PFSK-1 (cell line): ENCODE measurements at regions not wholly inside any gene's neighbourhood (a gene's known extent, or its start where the extent isn't known, plus 50 kb on each side); places are given as distances from the start of the nearest gene placed in this dataset.

Source experiments
- POLR2AphosphoS5 ChIP-seq: IDR thresholded peaks from 2 replicates; pipeline ENCODE4 v1.6.1; 2012; ENCODE audit warnings: low read depth, mild to moderate bottlenecking, control low read depth, low read length, moderate library complexity
- REST ChIP-seq, 2 experiments: IDR thresholded peaks; 2 replicates each; pipeline versions ENCODE4 v1.6.1 to v1.8.0; 2011 to 2012; ENCODE audit warnings: low read depth in 2 of 2, low read length in 2 of 2, control low read depth in 1 of 2, inconsistent platforms in 1 of 2, mild to moderate bottlenecking in 1 of 2, moderate library complexity in 1 of 2; ENCODE audit not compliant: insufficient read depth in 1 of 2
- TAF1 ChIP-seq: IDR thresholded peaks from 2 replicates; pipeline ENCODE4 v1.6.1; 2012; ENCODE audit warnings: low read length, control low read depth, borderline replicate concordance; ENCODE audit not compliant: insufficient read depth

- TF ChIP-seq REST (IDR thresholded peaks at IDR 0.05; ENCODE audit: insufficient read depth in 1 of 2, low read depth in 2 of 2, low read length in 2 of 2) (no peak), POLR2AphosphoS5 (no peak), TAF1 (no peak)
These were observed 398.9 kb upstream of the MIS18BP1 start for GRCh38 chr14:45651890-45652289.
